ENCODE measurements at regions not wholly inside any gene's neighbourhood (a gene's known extent, or its start where the extent isn't known, plus 50 kb on each side); places are given as distances from the start of the nearest gene placed in this dataset.
"Not testable (repeated sequence)": the region's sequence is repeated elsewhere in the genome, so short reads cannot be mapped to it uniquely, and the experiment has no call there.

GRCh38 chr5:10921160-10921559 is 160.1 kb upstream of the DAP start:
- no peak for DNase-seq

GRCh38 chr5:10920400-10920799 is 159.4 kb upstream of the DAP start:
- no peak for DNase-seq

- DNase-seq: peak; percentile 31
Observed at GRCh38 chr5:10914741-10915480, 153.9 kb upstream of the DAP start.

DNA sequence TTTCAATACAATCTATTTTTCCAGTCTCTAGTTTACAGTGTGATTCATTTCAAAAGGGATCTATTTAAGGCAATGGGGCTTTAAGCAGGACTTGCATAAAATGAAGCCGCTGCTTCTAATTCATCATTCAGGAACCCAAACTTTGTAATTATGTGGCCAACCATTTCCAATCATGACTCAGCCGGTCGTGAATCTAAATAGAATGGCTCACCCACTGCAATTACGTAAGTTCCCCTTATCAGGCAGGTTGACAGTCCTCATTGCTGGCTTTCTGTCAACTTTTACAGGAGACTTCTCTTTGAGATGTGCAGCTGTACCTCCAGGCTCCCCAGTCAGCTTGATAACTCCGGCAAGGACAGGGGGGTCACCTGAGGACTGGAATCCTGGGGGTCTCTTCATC is 152.8 kb upstream of the DAP start:
- DNase-seq: peak; percentile 95

- DNase-seq: no peak
Observed at GRCh38 chr5:10913181-10913810, 152.3 kb upstream of the DAP start.

GRCh38 chr5:10912435-10912834 is 151.4 kb upstream of the DAP start:
- DNase-seq: no peak

DNA sequence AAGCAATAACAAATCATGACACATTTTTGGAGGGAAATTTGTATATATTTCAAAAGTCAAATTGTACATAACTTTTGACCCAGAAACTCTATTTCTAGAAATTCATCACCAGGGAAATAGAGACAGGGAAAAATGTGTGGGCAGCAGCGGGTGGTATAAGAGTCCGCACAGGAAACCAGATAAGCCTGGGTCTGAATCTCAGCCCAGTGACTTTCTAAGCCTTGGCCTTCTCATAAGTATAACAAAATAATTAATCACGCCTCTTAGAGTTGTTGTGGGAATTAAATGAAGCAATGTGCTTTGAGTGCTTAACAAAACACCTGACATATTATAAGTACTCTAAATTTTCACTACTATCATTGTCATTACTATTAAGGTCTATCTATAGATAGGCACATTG is 149.2 kb upstream of the DAP start:
- no peak for DNase-seq

GRCh38 chr5:10904862-10905432 is 143.9 kb upstream of the DAP start:
- no peak for DNase-seq

- DNase-seq: no peak
Observed at GRCh38 chr5:10903786-10904560, 142.9 kb upstream of the DAP start.

DNA sequence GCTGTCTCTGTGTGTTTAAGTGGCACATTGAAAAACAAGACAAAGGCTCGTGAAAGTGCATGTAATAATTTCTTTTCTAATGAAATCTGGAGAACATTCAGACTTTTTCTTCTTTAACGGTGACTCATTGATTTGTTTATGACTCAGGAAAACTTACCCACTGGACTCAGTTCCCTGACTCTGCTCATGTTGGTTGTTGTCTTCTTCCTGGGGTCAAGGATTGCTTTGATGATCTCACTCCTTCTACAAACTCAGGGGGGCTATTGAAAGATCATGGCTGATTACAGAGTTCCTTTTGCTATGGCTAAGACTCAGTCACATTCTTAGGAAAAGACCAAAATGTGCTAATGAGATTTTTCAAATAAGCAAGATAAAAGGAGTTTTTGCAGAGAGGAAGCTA is 141.1 kb upstream of the DAP start:
- peak; percentile 70 for DNase-seq

DNA sequence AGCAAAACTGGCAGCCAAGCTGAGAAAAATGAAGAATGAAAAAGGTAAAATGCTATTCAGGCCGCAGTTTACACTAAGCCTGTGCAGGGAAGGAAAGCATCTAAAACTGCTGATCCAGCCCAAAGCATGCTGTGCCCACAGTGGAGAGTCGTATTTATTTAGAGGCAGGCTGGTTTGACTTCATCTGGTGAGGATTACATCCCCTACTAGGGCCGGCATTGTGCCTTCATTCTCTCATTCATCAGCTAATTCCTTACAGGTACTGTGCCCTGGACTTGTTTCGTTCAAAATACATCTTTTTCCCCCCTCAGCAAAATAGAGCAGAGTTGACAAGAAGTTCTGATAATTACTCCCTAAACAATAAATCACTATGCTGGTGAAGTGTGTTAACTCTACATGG is 137.5 kb upstream of the DAP start:
- DNase-seq: no peak

DNA sequence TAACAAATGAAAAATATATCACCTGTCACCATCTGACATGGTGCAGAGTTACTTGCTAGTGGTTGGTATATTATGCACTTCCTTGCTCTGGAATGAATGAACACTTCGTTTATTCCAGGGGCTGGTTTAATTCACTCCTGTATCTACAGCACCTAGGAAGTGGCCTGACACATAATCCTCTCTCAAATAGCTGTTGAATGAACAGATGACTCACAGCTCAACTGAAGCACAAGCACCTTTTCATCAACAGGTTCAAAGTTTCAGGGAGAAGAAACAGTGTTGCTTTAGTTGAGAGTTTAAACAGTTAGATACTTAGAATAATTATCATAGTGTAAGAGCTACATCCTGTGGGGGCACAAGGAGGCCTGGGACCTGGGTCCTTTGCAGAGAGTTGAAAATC is 135.0 kb upstream of the DAP start:
- no peak for DNase-seq

DNA sequence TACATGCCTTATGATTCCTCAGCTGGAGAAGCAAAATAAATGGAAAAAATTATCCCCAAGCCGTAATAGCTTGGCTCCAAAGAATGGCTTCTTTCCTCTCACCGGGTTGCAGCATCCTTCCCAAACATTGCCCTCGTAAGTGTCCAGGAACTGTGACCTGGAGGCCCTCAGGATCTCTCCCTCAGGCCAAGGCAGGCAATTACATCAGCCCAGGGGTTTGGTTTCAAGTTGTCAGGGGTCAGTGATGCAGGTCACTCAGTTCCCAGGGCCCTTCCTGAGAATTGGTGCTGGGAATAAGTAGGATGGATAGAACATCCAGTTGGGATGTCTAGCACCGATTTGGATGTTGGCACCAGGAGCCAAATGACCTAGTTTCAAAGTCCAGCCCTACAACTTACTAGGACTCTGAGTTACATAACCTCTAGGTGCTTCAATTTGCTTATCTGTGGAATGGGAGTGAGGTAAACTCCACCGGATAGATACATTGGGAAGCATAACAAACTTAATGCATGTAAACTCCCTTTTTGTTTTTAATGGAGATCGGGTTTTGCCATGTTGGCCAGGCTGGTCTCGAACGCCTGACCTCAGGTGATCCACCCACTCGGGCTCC is 133.5 kb upstream of the DAP start:
- no peak for DNase-seq

DNA sequence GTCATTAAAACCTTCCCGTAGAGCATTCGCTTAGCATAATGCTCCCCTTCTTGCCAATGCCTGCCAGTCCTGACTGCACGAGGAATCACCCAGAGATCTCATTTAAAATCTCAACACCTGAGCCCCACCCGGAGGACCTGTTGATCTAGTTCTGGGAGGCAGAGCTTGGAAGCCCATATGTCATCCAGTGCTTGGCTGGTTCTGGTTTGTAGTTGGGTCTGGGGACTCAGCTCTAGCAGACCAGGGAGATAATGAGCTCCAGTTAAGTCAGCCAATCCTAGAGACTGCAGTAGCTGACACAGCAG is 131.8 kb upstream of the DAP start:
- no peak for DNase-seq

DNA sequence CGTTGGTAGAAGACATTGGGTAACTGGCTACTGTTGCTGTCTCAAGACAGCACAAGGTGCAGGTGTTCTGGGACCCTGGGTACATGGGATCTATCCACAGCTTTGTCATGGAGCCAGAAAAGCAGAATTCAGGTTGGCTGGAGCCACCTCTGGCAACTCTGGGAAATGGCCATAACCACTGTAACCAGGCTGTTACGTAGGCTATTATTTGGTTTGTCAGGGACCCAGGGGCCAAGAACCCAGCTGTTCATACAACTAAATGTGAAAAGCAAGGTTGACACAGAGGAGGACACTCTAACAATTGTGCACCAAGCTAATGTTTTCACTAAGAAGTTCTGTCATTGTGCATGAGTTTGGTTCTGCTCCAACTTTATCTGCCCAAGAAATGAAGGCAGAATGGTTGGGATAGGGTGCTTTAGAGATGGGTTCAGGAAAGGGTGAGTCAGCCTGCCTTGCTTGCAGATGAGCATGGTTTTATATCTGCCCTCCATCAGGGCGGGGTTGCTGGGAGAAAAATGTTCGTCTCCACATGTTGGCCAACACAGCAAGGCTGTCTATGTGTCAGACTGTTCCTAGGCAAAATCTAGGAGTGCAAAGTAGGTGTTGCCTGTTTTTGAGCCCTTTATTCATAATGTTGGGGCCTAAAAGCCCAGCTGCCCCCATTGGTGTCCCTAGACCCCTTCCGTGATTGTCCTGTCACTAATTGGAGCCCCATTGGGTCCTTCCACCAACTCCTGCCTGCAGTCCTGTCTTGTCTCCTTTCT is 131.3 kb upstream of the DAP start:
- DNase-seq: no peak

DNA sequence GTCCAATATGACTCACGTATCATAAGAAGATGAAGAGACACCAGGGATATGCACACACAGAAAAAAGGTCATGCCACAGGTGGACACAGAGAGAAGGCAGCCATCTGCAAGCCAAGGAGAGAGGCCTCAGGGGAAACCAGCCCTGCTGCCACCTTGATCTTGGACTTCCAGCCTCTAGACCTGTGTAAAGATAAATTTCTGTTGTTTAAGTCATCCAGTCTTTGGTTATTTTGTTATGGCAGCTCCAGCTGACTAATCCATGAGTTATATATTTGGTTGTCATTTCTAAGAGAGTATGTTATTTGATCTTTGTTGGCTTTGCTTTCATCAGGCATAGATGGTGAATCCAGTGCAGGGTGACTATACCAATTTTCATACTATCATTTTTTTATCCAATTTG is 130.2 kb upstream of the DAP start:
- DNase-seq: no peak

GRCh38 chr5:10886497-10886896 is 125.5 kb upstream of the DAP start:
- DNase-seq: no peak

GRCh38 chr5:10885026-10885425 is 124.0 kb upstream of the DAP start:
- peak; percentile 87 for DNase-seq

- DNase-seq: not testable (repeated sequence)
Observed at GRCh38 chr5:10883945-10884344, 122.9 kb upstream of the DAP start.

DNA sequence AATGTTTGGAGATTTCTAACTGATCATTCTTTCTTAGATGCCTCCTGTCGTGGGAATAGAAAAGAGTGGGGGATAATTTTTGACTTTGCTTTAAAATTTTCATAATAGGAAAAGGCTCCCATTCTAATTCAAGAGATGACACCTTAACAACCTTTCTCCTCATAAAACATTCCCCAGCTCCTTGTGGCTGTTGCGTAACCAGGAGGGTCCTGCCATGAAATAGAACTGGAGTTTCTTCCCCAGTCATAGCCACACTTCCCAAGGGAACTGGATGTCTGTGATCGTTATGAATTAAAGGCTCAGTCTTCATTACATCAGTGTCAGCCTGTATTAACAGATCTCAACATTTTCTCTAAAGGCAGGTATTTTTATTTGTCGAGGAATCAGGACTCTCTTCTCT is 119.9 kb upstream of the DAP start:
- DNase-seq: no peak

- DNase-seq: not testable (repeated sequence)
Observed at GRCh38 chr5:10876996-10877395, 116.0 kb upstream of the DAP start.

DNA sequence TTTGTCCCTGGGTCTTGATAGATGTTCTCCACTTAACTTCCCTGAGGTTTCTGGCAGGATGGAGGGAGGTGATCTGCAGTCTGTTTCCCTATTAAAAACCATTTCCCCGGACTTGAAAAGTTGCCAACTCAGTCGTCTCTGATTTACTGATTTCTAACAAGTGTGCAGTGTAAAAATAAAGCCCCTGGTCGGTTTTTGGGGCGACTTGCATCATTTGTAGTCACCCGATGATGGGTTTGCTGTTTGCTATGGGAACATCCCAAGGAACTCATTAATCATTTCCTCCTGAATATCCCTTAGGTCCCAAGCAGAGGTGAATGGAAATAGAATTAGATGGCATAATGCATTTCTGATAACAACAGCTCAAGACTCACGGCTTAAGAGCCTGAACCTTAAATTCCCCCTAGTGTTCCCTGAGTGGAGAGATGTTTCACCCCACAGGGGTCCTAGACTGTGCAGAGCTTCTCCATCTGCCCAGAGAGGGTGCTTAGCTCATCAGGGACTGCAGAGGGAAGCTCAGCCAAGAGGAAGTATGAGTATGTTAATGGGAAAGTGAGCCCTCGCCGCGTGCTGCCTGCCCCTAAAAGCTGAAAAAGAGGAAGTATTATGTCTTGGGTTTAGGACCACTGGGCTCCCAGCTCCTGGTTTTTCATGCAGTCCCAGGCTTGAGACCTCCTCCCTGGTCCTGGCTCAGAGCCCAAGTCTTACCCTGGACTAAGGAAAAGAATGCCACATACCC is 115.1 kb upstream of the DAP start:
- DNase-seq: no peak
